Keratinocyte (primary cell): ENCODE measurements at regions not wholly inside any gene's neighbourhood (a gene's known extent, or its start where the extent isn't known, plus 50 kb on each side); places are given as distances from the start of the nearest gene placed in this dataset.

ENCODE experiments used
- DNase-seq: peaks from one replicate; pipeline ENCODE4 v3.0.0-alpha.2; 2011; ENCODE audit warnings: low read depth, missing footprints, low spot score
- FAIRE-seq: peaks from 2 replicates; lab custom pipeline; 2011; peaks lifted over from hg19 to GRCh38; lab: Jason Lieb, UNC
- H2AFZ ChIP-seq: 2 replicates; pipeline ENCODE4 v1.6.0; 2012; ENCODE audit warnings: low read length, control low read depth, inconsistent platforms; ENCODE audit not compliant: control insufficient read depth
- H3K27ac ChIP-seq: 2 replicates; pipeline ENCODE4 v1.5.1; 2011; ENCODE audit warnings: low read length; ENCODE audit not compliant: control insufficient read depth, insufficient read depth
- H3K27me3 ChIP-seq: 3 replicates; pipeline ENCODE4 v1.6.0; 2011; ENCODE audit warnings: low read length; ENCODE audit not compliant: control insufficient read depth, insufficient read depth; ENCODE audit errors: extremely low read depth
- H3K36me3 ChIP-seq, 2 experiments: 2 replicates in 1 of 2; 3 replicates in 1 of 2; pipeline ENCODE4 v1.5.1; 2011; ENCODE audit warnings: low read length in 2 of 2, mild to moderate bottlenecking in 1 of 2; ENCODE audit not compliant: control insufficient read depth in 2 of 2, insufficient read depth in 2 of 2; ENCODE audit errors: extremely low read depth in 1 of 2
- H3K4me1 ChIP-seq: 3 replicates; pipeline ENCODE4 v1.5.1; 2011; ENCODE audit warnings: low read length; ENCODE audit not compliant: control insufficient read depth, insufficient read depth; ENCODE audit errors: extremely low read depth
- H3K4me2 ChIP-seq: 3 replicates; pipeline ENCODE4 v1.6.0; 2011; ENCODE audit warnings: low read depth, low read length; ENCODE audit not compliant: control insufficient read depth, insufficient read depth; ENCODE audit errors: extremely low read depth
- H3K4me3 ChIP-seq, 3 experiments: fragments of 200-600 bp in 1 of 3; sonication (generic) in 1 of 3; 2 replicates in 2 of 3; 3 replicates in 1 of 3; pipeline ENCODE4 v1.5.1; 2011 to 2016; ENCODE audit warnings: low read length in 3 of 3, mild to moderate bottlenecking in 3 of 3, control low read depth in 2 of 3, inconsistent platforms in 1 of 3, low read depth in 1 of 3, mixed read lengths in 1 of 3, mixed run types in 1 of 3, moderate library complexity in 1 of 3; ENCODE audit not compliant: control insufficient read depth in 2 of 3, insufficient read depth in 2 of 3; ENCODE audit errors: extremely low read depth in 1 of 3
- H3K79me2 ChIP-seq: 2 replicates; pipeline ENCODE4 v1.6.0; 2012; ENCODE audit warnings: low read length; ENCODE audit not compliant: control insufficient read depth, insufficient read depth
- H3K9ac ChIP-seq: 3 replicates; pipeline ENCODE4 v1.6.0; 2011; ENCODE audit warnings: low read length; ENCODE audit not compliant: control insufficient read depth, insufficient read depth; ENCODE audit errors: extremely low read depth
- H3K9me1 ChIP-seq: 3 replicates; pipeline ENCODE4 v1.6.0; 2011; ENCODE audit warnings: low read length; ENCODE audit not compliant: control insufficient read depth, insufficient read depth; ENCODE audit errors: extremely low read depth
- H3K9me3 ChIP-seq: 2 replicates; pipeline ENCODE4 v1.5.1; 2012; ENCODE audit warnings: low read depth, low read length; ENCODE audit not compliant: control insufficient read depth
- H4K20me1 ChIP-seq: 3 replicates; pipeline ENCODE4 v1.6.0; 2011; ENCODE audit warnings: low read length; ENCODE audit not compliant: control insufficient read depth, insufficient read depth; ENCODE audit errors: extremely low read depth
- EZH2 ChIP-seq: IDR thresholded peaks from one replicate; pipeline ENCODE4 v1.6.1; 2012; ENCODE audit warnings: inconsistent platforms, mild to moderate bottlenecking, low read length, moderate library complexity
- dilution Hi-C: fragments of 300-500 bp; cut with MboI; formaldehyde crosslinking; loops from one replicate; pipeline ENCODE4 v1.7.0; 2020; ENCODE audit warnings: low sequenced_read_pairs; ENCODE audit not compliant: extremely low pct_ligation_motif_present
- TF ChIP-seq, protein P1 (sequence below), 3 experiments: IDR thresholded peaks in 1 of 3; conservative IDR thresholded peaks in 1 of 3; optimal IDR thresholded peaks in 1 of 3; 2 replicates in 2 of 3; 3 replicates in 1 of 3; pipeline versions ENCODE3 to v1.5.1; 2011; ENCODE audit warnings: low read length in 3 of 3, mild to moderate bottlenecking in 3 of 3, moderate library complexity in 2 of 3, control low read depth in 1 of 3, inconsistent platforms in 1 of 3; ENCODE audit not compliant: insufficient read depth in 2 of 3; ENCODE audit errors: extremely low read depth in 1 of 3

DNA sequence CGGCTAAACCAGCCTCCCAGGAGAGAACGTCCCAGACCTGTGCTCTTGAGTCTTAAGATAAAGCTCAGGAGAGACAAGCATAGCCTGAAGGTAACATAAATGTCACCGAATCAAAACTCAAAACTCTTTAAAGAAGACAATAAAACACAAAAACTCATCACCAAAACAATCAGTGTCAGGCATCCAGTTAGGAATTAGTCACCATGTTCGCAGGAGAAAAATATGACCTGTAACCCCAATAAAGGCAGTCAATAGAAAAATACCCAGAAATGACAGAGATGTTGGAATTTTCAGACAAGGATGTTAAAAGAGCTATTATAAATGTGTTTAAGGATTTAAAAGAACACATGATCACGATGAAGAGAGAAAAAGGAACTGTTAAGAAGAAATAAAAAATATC, 352.4 kb downstream of the BRD1 start:
- H4K20me1 ChIP-seq: no peaks in the 10 kb centered on the region
- no peaks in the 10 kb centered on the region for H3K79me2 ChIP-seq
- no peak overlapping the region for H3K27ac ChIP-seq
- peaks cover 12% of the 10 kb centered on the region for H3K9me3 ChIP-seq
- no peak for DNase-seq
- H3K4me2 ChIP-seq: no peak overlapping the region
- dilution Hi-C loops: no loop called here
- H3K36me3 ChIP-seq: no peaks in the 10 kb centered on the region
- no peaks in the 10 kb centered on the region for H3K27me3 ChIP-seq
- H3K4me3 ChIP-seq: no peak overlapping the region
- no peak for TF ChIP-seq EZH2
- no peak overlapping the region for H2AFZ ChIP-seq
- no peak overlapping the region for H3K9ac ChIP-seq
- H3K9me1 ChIP-seq: no peaks in the 10 kb centered on the region
- no peaks in the 10 kb centered on the region for H3K4me1 ChIP-seq
- no peak for FAIRE-seq

DNA sequence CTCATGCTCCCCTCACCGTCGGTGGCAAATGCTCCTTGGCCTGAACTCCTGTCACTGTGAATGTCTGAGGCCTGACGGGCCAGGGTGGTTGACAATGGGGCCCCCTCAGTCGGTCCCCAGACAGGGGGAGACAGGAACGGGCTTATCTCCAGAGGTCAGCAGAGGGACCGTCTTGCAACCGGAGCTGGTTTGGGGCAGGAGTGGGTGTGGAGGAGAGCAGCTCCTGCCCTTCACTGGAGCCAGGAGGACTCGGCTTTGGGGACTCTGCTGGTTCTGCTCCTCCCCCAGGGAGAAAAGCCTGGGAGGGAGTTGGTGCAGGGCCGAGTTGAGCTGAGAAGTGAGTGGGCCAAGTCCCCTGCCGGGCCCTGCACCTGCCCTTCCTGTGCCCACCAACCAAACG, 354.4 kb downstream of the BRD1 start:
- Histone ChIP-seq H3K9ac (no peak overlapping the region), H3K27me3 (no peaks in the 10 kb centered on the region), H3K4me2 (no peak overlapping the region), H4K20me1 (no peaks in the 10 kb centered on the region), H3K27ac (no peak overlapping the region), H3K9me1 (no peaks in the 10 kb centered on the region), H3K4me1 (no peaks in the 10 kb centered on the region), H3K4me3 (no peak overlapping the region), H3K36me3 (no peaks in the 10 kb centered on the region), H2AFZ (no peak overlapping the region), H3K9me3 (peaks cover 12% of the 10 kb centered on the region), H3K79me2 (no peaks in the 10 kb centered on the region)
- no peak for FAIRE-seq
- TF ChIP-seq, protein P1, sequence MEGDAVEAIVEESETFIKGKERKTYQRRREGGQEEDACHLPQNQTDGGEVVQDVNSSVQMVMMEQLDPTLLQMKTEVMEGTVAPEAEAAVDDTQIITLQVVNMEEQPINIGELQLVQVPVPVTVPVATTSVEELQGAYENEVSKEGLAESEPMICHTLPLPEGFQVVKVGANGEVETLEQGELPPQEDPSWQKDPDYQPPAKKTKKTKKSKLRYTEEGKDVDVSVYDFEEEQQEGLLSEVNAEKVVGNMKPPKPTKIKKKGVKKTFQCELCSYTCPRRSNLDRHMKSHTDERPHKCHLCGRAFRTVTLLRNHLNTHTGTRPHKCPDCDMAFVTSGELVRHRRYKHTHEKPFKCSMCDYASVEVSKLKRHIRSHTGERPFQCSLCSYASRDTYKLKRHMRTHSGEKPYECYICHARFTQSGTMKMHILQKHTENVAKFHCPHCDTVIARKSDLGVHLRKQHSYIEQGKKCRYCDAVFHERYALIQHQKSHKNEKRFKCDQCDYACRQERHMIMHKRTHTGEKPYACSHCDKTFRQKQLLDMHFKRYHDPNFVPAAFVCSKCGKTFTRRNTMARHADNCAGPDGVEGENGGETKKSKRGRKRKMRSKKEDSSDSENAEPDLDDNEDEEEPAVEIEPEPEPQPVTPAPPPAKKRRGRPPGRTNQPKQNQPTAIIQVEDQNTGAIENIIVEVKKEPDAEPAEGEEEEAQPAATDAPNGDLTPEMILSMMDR (optimal IDR thresholded peaks at IDR 0.05 in 1 of 3, IDR thresholded peaks at IDR 0.05 in 1 of 3, conservative IDR thresholded peaks at IDR 0.05 in 1 of 3; ENCODE audit: extremely low read depth in 1 of 3, insufficient read depth in 2 of 3, low read length in 3 of 3): no peak
- dilution Hi-C loops: no loop called here
- no peak for DNase-seq

DNA sequence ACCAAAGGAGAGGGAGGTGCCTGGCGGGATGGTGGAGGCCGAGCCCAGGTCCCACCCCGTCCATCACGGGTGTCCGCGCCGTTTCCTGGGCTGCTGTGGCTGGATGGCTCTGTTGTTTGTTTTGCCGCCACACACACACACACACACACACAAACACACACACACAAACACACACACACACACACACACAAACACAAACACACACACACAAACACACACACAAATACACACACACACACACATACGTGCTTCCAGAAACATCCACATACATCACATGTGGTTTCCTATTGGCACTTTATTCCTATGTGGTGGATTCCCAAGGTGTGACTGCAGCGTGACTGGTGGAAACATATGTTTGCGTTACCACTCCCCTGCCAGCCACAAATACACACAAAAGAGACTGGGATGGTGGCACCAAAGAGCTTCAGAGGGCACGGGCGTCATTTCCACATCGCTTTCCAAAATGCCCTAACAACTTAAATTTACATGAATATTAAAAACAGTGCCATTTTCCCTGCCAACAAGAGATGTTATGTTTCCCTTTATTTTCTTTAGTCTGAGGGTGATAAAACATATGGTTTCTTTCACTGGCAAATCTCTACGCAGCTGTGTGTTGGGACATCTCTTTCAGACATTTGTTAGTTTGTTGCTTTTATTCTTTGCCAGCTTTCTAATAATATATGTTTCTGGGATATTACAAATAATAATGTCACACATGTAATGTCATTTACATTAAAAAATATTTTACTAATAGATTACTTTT, 356.8 kb downstream of the BRD1 start:
- no peak for DNase-seq
- no peaks in the 10 kb centered on the region for H3K4me1 ChIP-seq

More for the DNA sequence above, 356.8 kb downstream of the BRD1 start:
- Histone ChIP-seq H3K4me2 (no peak overlapping the region), H3K36me3 (no peaks in the 10 kb centered on the region), H3K9me1 (no peaks in the 10 kb centered on the region), H3K79me2 (no peaks in the 10 kb centered on the region), H4K20me1 (no peaks in the 10 kb centered on the region), H2AFZ (no peak overlapping the region), H3K27ac (no peak overlapping the region), H3K4me3 (no peak overlapping the region), H3K9ac (no peak overlapping the region), H3K9me3 (peaks cover 11% of the 10 kb centered on the region), H3K27me3 (no peaks in the 10 kb centered on the region)
- dilution Hi-C loops: no loop called here
- TF ChIP-seq, protein P1 (optimal IDR thresholded peaks at IDR 0.05 in 1 of 3, IDR thresholded peaks at IDR 0.05 in 1 of 3, conservative IDR thresholded peaks at IDR 0.05 in 1 of 3; ENCODE audit: extremely low read depth in 1 of 3, insufficient read depth in 2 of 3, low read length in 3 of 3): no peak
- no peak for TF ChIP-seq EZH2
- no peak for FAIRE-seq
